ENCODE measurements at regions not wholly inside any gene's neighbourhood (a gene's known extent, or its start where the extent isn't known, plus 50 kb on each side); places are given as distances from the start of the nearest gene placed in this dataset.

DNA sequence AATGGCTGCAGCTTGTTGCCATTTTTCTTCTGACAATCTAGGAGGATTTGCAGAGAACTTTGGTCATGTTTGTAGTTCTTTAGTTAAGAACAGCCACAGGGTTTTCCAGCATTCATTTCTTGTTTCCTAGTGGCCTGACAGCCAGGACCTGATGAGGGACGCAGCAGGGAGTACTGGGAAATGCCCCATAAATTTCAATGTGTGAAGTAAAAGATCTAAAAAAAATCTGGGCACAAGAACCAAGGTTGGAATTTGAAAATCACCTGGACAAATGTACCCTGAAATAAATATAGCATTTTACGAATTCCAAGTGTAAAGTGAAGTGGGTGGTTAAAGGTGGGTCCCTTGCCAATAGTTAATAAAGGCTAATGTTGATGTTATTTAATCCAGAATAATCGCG, 195.0 kb downstream of the ZIC1 start:
- DNase-seq: no peak

DNA sequence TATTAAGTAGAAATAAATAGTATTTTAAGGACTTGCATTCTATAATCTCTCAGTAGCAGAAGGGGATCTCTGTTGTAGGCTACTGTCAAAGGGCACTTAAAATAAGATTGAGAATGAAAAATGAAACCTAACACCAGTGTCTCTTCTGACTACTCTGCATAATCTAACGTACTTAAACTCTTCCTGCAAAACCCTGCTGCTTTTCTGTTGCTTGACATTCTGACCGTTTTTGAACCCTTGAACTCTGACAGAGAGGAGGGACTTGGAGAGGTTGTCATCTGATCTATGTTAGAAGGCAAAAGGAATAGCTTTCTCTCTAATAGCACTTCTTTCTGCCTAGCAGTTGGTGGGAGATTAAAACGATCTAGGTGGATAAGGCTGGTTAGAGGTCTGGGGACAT, 204.6 kb downstream of the ZIC1 start:
- DNase-seq: no peak

- no peak for DNase-seq
Observed at GRCh38 chr3:147614210-147614609, 205.0 kb downstream of the ZIC1 start.

DNA sequence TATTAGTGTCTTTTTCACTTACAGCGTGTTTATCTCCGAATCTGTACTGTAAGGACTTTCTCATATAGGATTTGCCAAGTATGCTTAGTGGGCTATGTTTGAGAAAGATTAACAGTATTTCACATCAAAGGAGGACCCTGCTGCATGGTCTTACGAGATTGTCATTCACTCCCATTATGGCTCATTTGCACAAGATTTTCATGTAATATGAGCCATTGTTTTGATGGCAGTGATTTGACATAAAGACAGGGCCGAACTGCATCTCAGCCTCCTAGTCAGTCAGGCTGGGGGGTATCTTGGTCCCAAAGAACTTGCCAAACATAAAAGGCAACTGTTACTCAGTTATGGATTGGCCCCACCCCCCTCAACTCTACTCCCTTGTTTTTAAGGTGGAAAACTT, 205.9 kb downstream of the ZIC1 start:
- no peak for DNase-seq

- peak; percentile 29 for DNase-seq
Observed at GRCh38 chr3:147616998-147617619, 207.9 kb downstream of the ZIC1 start.

GRCh38 chr3:147618691-147619090, 209.5 kb downstream of the ZIC1 start:
- peak; percentile 22 for DNase-seq

DNA sequence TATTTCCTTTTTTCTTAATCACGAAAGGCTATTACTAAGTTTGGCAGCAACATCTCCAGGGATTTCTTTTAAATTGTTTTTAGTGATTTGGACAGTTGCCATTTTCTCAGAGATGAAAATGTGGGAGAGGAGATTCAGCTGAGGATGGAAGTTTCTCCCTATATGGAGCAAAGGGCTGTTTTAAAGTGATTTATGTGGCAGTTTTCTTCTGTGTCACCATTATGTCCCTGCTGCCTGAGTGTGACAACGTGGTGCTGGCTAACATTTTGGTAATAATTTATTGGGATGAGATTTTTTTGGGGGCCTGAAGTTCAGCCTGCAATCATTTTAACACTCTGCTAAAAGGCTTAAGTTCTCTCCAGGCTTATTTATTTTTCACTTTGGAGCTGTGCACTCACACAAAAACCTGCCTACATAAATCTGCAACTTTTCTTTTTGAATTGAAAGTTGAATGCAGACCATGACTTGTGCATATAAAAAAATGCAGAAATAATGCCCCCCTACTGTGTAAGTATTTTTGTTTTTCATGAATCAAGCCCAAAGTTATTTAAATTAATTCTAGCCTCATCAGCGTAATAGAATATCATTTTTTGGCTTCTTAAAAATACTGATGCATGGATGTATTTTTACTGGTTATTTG, 210.9 kb downstream of the ZIC1 start:
- peak; percentile 18 for DNase-seq

- no peak for DNase-seq
Observed at GRCh38 chr3:147620906-147621305, 211.7 kb downstream of the ZIC1 start.

GRCh38 chr3:147630921-147631415, 221.8 kb downstream of the ZIC1 start:
- no peak for DNase-seq

- no peak for DNase-seq
Observed at GRCh38 chr3:147640781-147641180, 231.6 kb downstream of the ZIC1 start.

DNA sequence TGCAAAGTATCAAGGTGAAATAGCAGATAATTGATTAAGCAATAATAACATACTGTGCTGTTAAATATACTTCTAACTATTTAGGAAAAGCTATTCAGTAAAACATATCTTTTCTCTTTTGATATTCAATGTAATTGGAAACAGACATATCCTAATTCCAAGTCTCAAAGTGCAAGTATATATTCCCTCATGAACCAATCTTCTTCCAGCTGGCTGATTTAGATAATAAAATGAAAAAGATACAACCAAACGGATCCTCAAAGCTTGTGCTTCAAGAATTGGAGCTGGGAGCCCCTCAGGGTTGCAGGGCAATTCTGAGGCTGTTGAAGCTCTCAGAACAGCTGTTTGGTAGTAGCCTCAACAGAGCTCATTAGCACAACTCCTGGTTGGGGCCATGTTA, 236.6 kb downstream of the ZIC1 start:
- DNase-seq: no peak

- DNase-seq: no peak
Observed at GRCh38 chr3:147649475-147649874, 240.3 kb downstream of the ZIC1 start.

DNA sequence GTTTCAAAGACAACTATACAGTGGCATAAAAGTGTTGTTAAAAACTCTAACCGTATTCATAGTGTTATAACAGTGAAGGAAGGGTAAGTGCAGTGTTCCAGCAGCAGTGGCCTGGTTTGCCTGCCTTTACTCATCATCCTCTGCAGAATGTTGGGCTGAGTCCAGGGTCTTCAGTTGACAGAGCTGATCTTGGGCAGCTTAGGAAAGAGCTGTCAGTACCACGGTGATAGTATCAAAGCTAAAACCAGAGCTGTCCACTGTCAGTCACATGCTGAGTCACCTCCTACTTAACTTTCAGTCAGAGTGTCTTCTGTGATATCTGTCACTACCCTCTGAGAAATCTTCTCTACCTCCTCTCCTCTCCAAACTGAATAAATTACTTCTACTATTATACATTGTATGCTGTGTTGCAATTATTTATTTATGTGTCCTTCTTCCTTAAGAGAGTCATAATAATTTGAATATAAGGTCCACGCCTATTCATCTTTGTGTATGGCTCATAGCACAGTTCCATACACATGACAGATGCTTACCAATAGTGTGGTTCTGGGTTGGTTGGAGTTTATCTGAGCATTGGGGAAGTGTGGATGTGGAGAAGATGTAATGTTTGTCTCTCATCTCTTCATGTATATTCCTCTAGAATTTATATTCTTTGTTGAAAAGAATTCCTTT, 242.1 kb downstream of the ZIC1 start:
- no peak for DNase-seq

GRCh38 chr3:147652651-147653366, 243.6 kb downstream of the ZIC1 start:
- DNase-seq: no peak

- DNase-seq: no peak
Observed at GRCh38 chr3:147653367-147653923, 244.3 kb downstream of the ZIC1 start.

DNA sequence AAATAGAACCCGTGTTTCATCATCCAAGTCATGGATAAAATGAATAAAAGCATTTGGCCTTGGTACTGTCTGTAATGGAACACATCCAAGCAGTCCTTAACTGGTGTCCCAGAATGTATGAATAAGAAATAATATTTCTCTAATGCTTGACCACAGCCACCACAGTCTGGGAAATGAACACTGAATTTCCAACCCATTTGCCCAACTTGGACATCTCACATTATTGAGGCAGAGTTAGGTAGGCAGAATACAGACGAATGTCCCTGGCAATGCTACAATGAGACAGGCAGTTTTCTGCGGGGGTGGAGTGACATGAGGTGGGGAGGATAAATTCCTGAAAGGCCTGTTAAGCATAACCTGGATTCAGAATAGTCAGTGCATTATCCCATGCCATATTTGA, 245.7 kb downstream of the ZIC1 start:
- DNase-seq: no peak

- no peak for DNase-seq
Observed at GRCh38 chr3:147655236-147655635, 246.1 kb downstream of the ZIC1 start.

DNA sequence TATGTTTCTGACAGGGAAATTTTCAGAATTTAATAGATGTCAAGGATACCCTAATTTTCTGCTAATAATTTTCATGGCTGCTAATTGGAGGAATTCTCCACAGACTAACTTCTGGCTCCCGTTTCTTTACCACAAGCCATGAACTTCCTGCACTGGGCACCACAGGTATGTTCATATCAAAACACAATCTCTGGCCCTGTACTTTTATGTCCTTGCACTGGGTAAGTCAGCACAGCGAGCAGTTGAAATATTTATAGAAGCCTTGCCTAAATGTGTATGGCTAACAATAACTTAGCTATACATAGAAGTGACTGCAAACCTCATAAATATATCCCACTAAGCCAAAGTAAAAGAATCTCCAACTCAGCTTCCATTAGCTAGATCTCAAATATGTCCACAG, 246.9 kb downstream of the ZIC1 start:
- no peak for DNase-seq

DNA sequence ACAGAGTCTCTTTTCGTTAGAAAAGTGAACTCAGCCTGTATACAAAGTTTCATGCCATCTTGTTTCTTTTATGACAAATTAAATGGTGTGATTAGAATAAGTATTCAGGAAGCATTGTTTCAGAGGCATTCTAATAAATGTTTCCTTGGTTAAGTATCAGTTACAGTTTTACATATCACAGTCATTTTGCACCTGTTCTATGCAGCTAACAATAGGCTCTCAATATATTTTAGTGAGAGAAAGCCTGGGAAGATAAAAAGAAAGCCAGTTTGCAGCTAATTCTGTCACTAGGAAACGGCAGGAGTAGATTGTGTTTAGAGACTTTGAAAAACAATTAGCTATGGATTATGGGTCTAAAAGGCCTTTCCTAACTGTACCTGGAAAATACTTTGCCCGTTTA, 252.8 kb downstream of the ZIC1 start:
- DNase-seq: peak; percentile 79

- DNase-seq: no peak
Observed at GRCh38 chr3:147662705-147663104, 253.5 kb downstream of the ZIC1 start.

- DNase-seq: no peak
Observed at GRCh38 chr3:147669077-147669476, 259.9 kb downstream of the ZIC1 start.

DNA sequence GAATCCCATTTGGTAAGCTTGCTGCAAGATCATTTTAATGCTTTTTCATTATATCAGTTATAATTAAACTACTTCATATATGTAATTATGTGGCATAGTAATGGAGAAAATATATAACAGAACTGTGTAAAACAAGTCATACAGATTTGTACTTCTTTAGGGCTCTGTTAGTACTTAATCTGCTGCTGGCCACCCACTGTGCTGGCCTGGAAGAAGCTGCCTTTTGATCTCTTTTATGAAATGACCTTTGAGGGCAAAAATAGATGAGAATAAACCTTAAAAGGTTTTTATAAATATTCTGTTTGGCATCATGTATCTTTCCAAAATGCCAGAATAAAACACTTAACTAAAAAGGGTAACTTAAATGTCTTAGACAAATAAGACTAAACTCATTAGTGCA, 262.9 kb downstream of the ZIC1 start:
- no peak for DNase-seq

DNA sequence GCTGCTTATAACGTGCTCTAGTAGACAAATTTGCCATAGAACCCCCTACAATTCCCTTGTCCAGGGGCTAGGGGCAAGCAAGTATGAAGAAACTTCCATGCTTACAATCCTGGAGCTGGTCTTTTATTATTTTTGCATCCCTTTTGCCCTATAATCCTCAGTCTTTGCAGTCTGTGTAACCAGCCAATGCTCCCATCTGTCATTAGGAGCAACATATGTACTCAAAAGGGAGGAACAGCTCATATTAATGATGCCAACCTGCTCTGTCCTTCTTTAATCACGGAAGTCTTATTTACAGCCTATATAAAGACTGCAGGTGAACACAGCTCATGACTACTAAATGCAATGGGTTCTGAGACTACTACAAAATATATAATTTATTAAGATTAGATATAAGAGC, 263.3 kb downstream of the ZIC1 start:
- no peak for DNase-seq

Measured in NCI-H146 (cell line).